SU-DHL-6 (cell line): ENCODE measurements at regions not wholly inside any gene's neighbourhood (a gene's known extent, or its start where the extent isn't known, plus 50 kb on each side); places are given as distances from the start of the nearest gene placed in this dataset.

Source experiments
- EZH2phosphoT487 ChIP-seq: fragments of 200-600 bp; sonication (generic), shearing (Covaris generic); conservative IDR thresholded peaks from 2 replicates; pipeline ENCODE4 v1.6.1; 2018; ENCODE audit warnings: mild to moderate bottlenecking, antibody characterized with exemption, low read length, moderate library complexity, mixed read lengths
- TF ChIP-seq, protein P1 (sequence below): fragments of 200-600 bp; sonication (generic); IDR thresholded peaks from one replicate; pipeline ENCODE4 v1.5.1; 2017; ENCODE audit warnings: antibody characterized with exemption, mild to moderate bottlenecking, low read length, moderate library complexity; ENCODE audit not compliant: insufficient read depth, poor library complexity, severe bottlenecking

DNA sequence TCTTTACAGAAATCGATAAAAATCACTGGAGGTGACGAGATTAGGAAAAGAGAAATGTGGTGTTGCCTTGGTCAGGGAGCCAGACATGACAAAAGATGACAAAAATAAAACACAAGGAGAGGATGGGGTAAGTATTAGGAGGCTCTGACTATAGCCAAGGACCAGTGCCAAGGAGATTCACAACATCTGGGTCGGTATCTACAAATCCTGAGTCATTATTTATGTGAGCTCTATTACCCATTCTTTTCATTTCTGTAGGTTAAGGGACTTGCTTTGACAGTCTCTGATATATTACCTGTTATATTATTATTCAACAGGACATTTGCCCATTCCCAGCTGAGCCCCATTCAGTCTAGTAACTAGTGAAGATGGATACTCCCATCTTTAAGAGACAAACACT is 120.8 kb downstream of the TYW3 start:
- TF ChIP-seq, protein P1, sequence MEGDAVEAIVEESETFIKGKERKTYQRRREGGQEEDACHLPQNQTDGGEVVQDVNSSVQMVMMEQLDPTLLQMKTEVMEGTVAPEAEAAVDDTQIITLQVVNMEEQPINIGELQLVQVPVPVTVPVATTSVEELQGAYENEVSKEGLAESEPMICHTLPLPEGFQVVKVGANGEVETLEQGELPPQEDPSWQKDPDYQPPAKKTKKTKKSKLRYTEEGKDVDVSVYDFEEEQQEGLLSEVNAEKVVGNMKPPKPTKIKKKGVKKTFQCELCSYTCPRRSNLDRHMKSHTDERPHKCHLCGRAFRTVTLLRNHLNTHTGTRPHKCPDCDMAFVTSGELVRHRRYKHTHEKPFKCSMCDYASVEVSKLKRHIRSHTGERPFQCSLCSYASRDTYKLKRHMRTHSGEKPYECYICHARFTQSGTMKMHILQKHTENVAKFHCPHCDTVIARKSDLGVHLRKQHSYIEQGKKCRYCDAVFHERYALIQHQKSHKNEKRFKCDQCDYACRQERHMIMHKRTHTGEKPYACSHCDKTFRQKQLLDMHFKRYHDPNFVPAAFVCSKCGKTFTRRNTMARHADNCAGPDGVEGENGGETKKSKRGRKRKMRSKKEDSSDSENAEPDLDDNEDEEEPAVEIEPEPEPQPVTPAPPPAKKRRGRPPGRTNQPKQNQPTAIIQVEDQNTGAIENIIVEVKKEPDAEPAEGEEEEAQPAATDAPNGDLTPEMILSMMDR, result no peak
- no peak for TF ChIP-seq EZH2phosphoT487
